ENCODE measurements at regions not wholly inside any gene's neighbourhood (a gene's known extent, or its start where the extent isn't known, plus 50 kb on each side); places are given as distances from the start of the nearest gene placed in this dataset.

GRCh38 chrY:8629636-8630035 lies 707.6 kb upstream of the TSPY4 start:
- H3K27me3 ChIP-seq = no peaks in the 10 kb centered on the region
- WGBS, 5 donors = 70 to 88% (median 84%) methylated on average over 2 of the region's 2 CpGs; no CpG with 5 or more reads in 2 of the 5 donors
- no peak overlapping the region for H3K4me3 ChIP-seq
- TF ChIP-seq POLR2A (IDR thresholded peaks at IDR 0.05) = no peak
- TF ChIP-seq, protein P1, sequence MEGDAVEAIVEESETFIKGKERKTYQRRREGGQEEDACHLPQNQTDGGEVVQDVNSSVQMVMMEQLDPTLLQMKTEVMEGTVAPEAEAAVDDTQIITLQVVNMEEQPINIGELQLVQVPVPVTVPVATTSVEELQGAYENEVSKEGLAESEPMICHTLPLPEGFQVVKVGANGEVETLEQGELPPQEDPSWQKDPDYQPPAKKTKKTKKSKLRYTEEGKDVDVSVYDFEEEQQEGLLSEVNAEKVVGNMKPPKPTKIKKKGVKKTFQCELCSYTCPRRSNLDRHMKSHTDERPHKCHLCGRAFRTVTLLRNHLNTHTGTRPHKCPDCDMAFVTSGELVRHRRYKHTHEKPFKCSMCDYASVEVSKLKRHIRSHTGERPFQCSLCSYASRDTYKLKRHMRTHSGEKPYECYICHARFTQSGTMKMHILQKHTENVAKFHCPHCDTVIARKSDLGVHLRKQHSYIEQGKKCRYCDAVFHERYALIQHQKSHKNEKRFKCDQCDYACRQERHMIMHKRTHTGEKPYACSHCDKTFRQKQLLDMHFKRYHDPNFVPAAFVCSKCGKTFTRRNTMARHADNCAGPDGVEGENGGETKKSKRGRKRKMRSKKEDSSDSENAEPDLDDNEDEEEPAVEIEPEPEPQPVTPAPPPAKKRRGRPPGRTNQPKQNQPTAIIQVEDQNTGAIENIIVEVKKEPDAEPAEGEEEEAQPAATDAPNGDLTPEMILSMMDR (IDR thresholded peaks at IDR 0.05) = no peak
- no peak for TF ChIP-seq POLR2AphosphoS5 (IDR thresholded peaks at IDR 0.05)
- TF ChIP-seq EP300 (IDR thresholded peaks at IDR 0.05) = no peak
- no peaks in the 10 kb centered on the region for H3K4me1 ChIP-seq
- no peak for DNase-seq
- intact Hi-C loops (cut with DNase I; ENCODE audit: low total_unique reads) = no loop called here
- H3K27ac ChIP-seq = no peak overlapping the region
- no peaks in the 10 kb centered on the region for H3K9me3 ChIP-seq
- H3K36me3 ChIP-seq = no peaks in the 10 kb centered on the region

GRCh38 chrY:8638111-8638510 lies 699.2 kb upstream of the TSPY4 start:
- Histone ChIP-seq H3K27me3 (no peaks in the 10 kb centered on the region), H3K36me3 (no peaks in the 10 kb centered on the region), H3K4me3 (no peak overlapping the region), H3K9me3 (no peaks in the 10 kb centered on the region), H3K4me1 (no peaks in the 10 kb centered on the region), H3K27ac (no peak overlapping the region)
- 81 to 93% methylated on average over 5 of the region's 5 CpGs; no CpG with 5 or more reads in 3 of the 5 donors for WGBS, 5 donors
- DNase-seq = no peak
- intact Hi-C loops (cut with DNase I; ENCODE audit: low total_unique reads) = no loop called here
- TF ChIP-seq EP300 (IDR thresholded peaks at IDR 0.05) = no peak
- no peak for TF ChIP-seq POLR2A (IDR thresholded peaks at IDR 0.05)
- TF ChIP-seq POLR2AphosphoS5 (IDR thresholded peaks at IDR 0.05) = no peak
- TF ChIP-seq, protein P1 (IDR thresholded peaks at IDR 0.05) = no peak

GRCh38 chrY:8644926-8645325 lies 692.3 kb upstream of the TSPY4 start:
- no peaks in the 10 kb centered on the region for H3K4me1 ChIP-seq
- no peak for TF ChIP-seq EP300 (IDR thresholded peaks at IDR 0.05)
- TF ChIP-seq, protein P1 (IDR thresholded peaks at IDR 0.05) = no peak
- TF ChIP-seq POLR2A (IDR thresholded peaks at IDR 0.05) = no peak
- no peak for TF ChIP-seq POLR2AphosphoS5 (IDR thresholded peaks at IDR 0.05)
- 61 to 72% (median 64%) methylated on average over 3 of the region's 3 CpGs; no CpG with 5 or more reads in 2 of the 5 donors for WGBS, 5 donors

GRCh38 chrY:8652445-8652844 lies 684.8 kb upstream of the TSPY4 start:
- no peak for DNase-seq
- no peaks in the 10 kb centered on the region for H3K36me3 ChIP-seq
- H3K27ac ChIP-seq = no peak overlapping the region
- TF ChIP-seq POLR2A (IDR thresholded peaks at IDR 0.05) (no peak), POLR2AphosphoS5 (IDR thresholded peaks at IDR 0.05) (no peak), EP300 (IDR thresholded peaks at IDR 0.05) (no peak)
- TF ChIP-seq, protein P1 (IDR thresholded peaks at IDR 0.05) = no peak
- H3K9me3 ChIP-seq = no peaks in the 10 kb centered on the region
- no peaks in the 10 kb centered on the region for H3K27me3 ChIP-seq
- no peaks in the 10 kb centered on the region for H3K4me1 ChIP-seq
- H3K4me3 ChIP-seq = no peak overlapping the region
- intact Hi-C loops (cut with DNase I; ENCODE audit: low total_unique reads) = no loop called here
- WGBS, 5 donors = 47 to 56% (median 53%) methylated on average over 1 of the region's 1 CpG; no CpG with 5 or more reads in 2 of the 5 donors

More at GRCh38 chrY:8644926-8645325, 692.3 kb upstream of the TSPY4 start:
- Histone ChIP-seq H3K27ac (no peak overlapping the region), H3K4me3 (no peak overlapping the region), H3K9me3 (no peaks in the 10 kb centered on the region), H3K27me3 (no peaks in the 10 kb centered on the region), H3K36me3 (no peaks in the 10 kb centered on the region)
- DNase-seq = no peak
- intact Hi-C loops (cut with DNase I; ENCODE audit: low total_unique reads) = no loop called here

Measured in stomach (tissue), 8 donors.